Caco-2 (cell line): ENCODE measurements at regions not wholly inside any gene's neighbourhood (a gene's known extent, or its start where the extent isn't known, plus 50 kb on each side); places are given as distances from the start of the nearest gene placed in this dataset.

ENCODE experiments used
- BruUV-seq: library from RNA; stranded (reverse); fragments of 400-500 nt; replicated peaks from 2 replicates; lab custom pipeline; 2021; lab: Mats Ljungman, UMichigan
- CTCF ChIA-PET: fragments of 300-600 bp; sonication (Branson Sonifier 250); formaldehyde crosslinking; loops from one replicate; lab custom pipeline; 2022; ENCODE audit warnings: antibody characterized with exemption; lab: Charles Lee
- POLR2A ChIA-PET: fragments of 300-600 bp; sonication (Branson Sonifier 250); formaldehyde crosslinking; loops from one replicate; lab custom pipeline; 2022; ENCODE audit warnings: antibody characterized with exemption; lab: Charles Lee
- DNase-seq, 2 experiments: peaks; one replicate each; pipeline versions ENCODE4 v3.0.0 to v3.0.0-alpha.2; 2020 to 2022
- H3K27me3 ChIP-seq: replicated peaks from 2 replicates; pipeline ENCODE4 v1.6.0; 2011; ENCODE audit warnings: low read length; ENCODE audit not compliant: control insufficient read depth, insufficient read depth
- H3K36me3 ChIP-seq: 2 replicates; pipeline ENCODE4 v1.5.1; 2011; ENCODE audit warnings: low read length; ENCODE audit not compliant: control insufficient read depth, insufficient read depth
- H3K4me1 ChIP-seq: fragments of 250-450 bp; sonication (Bioruptor Pico); 2 replicates; pipeline ENCODE4 v1.5.1; 2020; ENCODE audit warnings: mild to moderate bottlenecking
- H3K4me3 ChIP-seq: 2 replicates; pipeline ENCODE4 v1.5.1; 2011; ENCODE audit warnings: low read depth, mild to moderate bottlenecking, control low read depth, low read length
- H3K9me3 ChIP-seq: fragments of 250-450 bp; sonication (Bioruptor Pico); 2 replicates; pipeline ENCODE4 v1.5.1; 2020; ENCODE audit warnings: mild to moderate bottlenecking, moderate library complexity
- H3K27ac Mint-ChIP-seq: one replicate; pipeline ENCODE4 v1.8.0; 2022; ENCODE audit warnings: mixed read lengths; ENCODE audit not compliant: unreplicated experiment
- H3K27me3 Mint-ChIP-seq: one replicate; pipeline ENCODE4 v1.8.0; 2022; ENCODE audit warnings: mixed read lengths; ENCODE audit not compliant: insufficient read depth, unreplicated experiment
- H3K36me3 Mint-ChIP-seq: one replicate; pipeline ENCODE4 v1.8.0; 2022; ENCODE audit warnings: mild to moderate bottlenecking, mixed read lengths; ENCODE audit not compliant: insufficient read depth, unreplicated experiment
- H3K4me1 Mint-ChIP-seq: one replicate; pipeline ENCODE4 v1.8.0; 2022; ENCODE audit warnings: low read depth, mixed read lengths; ENCODE audit not compliant: unreplicated experiment
- H3K4me3 Mint-ChIP-seq: one replicate; pipeline ENCODE4 v1.8.0; 2022; ENCODE audit warnings: mild to moderate bottlenecking, moderate library complexity, mixed read lengths; ENCODE audit not compliant: unreplicated experiment
- H3K9me3 Mint-ChIP-seq: one replicate; pipeline ENCODE4 v1.8.0; 2022; ENCODE audit warnings: mixed read lengths; ENCODE audit not compliant: unreplicated experiment
- CTCF ChIP-seq, 2 experiments: fragments of 200-600 bp in 1 of 2; IDR thresholded peaks; 1 replicate in 1 of 2; 2 replicates in 1 of 2; pipeline versions ENCODE4 v1.5.1 to v1.8.0; 2011 to 2022; ENCODE audit warnings: antibody characterized with exemption in 1 of 2, control low read depth in 1 of 2, inconsistent platforms in 1 of 2, low read depth in 1 of 2, low read length in 1 of 2, mild to moderate bottlenecking in 1 of 2, moderate library complexity in 1 of 2; ENCODE audit not compliant: insufficient read depth in 1 of 2, severe bottlenecking in 1 of 2, unreplicated experiment in 1 of 2
- intact Hi-C: fragments of 100-400 bp; cut with micrococcal nuclease; formaldehyde crosslinking; loops from one replicate; pipeline ENCODE4 v1.10.0; 2022; ENCODE audit not compliant: unreplicated experiment

- CTCF ChIA-PET = no interaction called here
- H3K4me3 ChIP-seq = no peak overlapping the region
- no peak for TF ChIP-seq CTCF (IDR thresholded peaks at IDR 0.05; ENCODE audit: insufficient read depth in 1 of 2, low read depth in 1 of 2, low read length in 1 of 2, severe bottlenecking in 1 of 2, unreplicated experiment in 1 of 2)
- no peak for DNase-seq
- intact Hi-C loops = no loop called here
- peaks cover 6% of the 10 kb centered on the region for H3K27me3 Mint-ChIP-seq
- POLR2A ChIA-PET = no interaction called here
- H3K4me1 ChIP-seq = no peaks in the 10 kb centered on the region
- H3K4me3 Mint-ChIP-seq = no peak overlapping the region
- peaks cover 11% of the 10 kb centered on the region for H3K9me3 Mint-ChIP-seq
- no TSS peak for BruUV-seq
- H3K27me3 ChIP-seq = no peaks in the 10 kb centered on the region
- no peak overlapping the region for H3K27ac Mint-ChIP-seq
- H3K36me3 ChIP-seq = no peaks in the 10 kb centered on the region
- H3K9me3 ChIP-seq = no peaks in the 10 kb centered on the region
- H3K36me3 Mint-ChIP-seq = peaks cover 8% of the 10 kb centered on the region
- H3K4me1 Mint-ChIP-seq = no peaks in the 10 kb centered on the region
Measured at GRCh38 chr6:170182781-170183120, 108.1 kb downstream of the DLL1 start.

- BruUV-seq = no TSS peak
- TF ChIP-seq CTCF (IDR thresholded peaks at IDR 0.05; ENCODE audit: insufficient read depth in 1 of 2, low read depth in 1 of 2, low read length in 1 of 2, severe bottlenecking in 1 of 2, unreplicated experiment in 1 of 2) = no peak
- Mint-ChIP-seq H3K4me1 (no peaks in the 10 kb centered on the region), H3K4me3 (no peak overlapping the region), H3K27ac (no peak overlapping the region), H3K27me3 (peaks cover 6% of the 10 kb centered on the region), H3K36me3 (peaks cover 13% of the 10 kb centered on the region), H3K9me3 (peaks cover 11% of the 10 kb centered on the region)
- H3K4me1 ChIP-seq = no peaks in the 10 kb centered on the region
- H3K27me3 ChIP-seq = no peaks in the 10 kb centered on the region
- POLR2A ChIA-PET = no interaction called here
- H3K9me3 ChIP-seq = no peaks in the 10 kb centered on the region
- no peak for DNase-seq
- intact Hi-C loops = no loop called here
- no peak overlapping the region for H3K4me3 ChIP-seq
- CTCF ChIA-PET = no interaction called here
- no peaks in the 10 kb centered on the region for H3K36me3 ChIP-seq
Measured at GRCh38 chr6:170182093-170182780, 108.6 kb downstream of the DLL1 start.

DNA sequence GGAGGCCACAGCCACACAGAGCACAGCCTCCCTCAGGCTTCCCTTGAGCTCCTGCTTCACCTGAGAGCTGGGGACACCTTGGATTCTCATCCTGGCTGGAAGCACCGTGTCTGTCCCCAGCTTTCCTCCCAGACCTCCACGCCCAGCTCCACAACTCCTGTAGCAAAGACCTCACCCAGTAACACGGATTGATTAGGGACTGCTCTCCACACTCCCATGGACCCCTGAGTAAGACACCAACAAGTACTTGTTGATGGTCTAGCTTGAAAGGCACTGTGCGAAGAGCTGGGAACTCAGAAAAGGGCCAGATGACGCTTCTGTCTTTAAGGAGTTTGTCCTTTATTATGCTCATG, 109.6 kb downstream of the DLL1 start:
- ChIA-PET POLR2A (no interaction called here), CTCF (no interaction called here)
- Mint-ChIP-seq H3K27me3 (peaks cover 6% of the 10 kb centered on the region), H3K27ac (no peak overlapping the region), H3K9me3 (peaks cover 11% of the 10 kb centered on the region), H3K4me1 (no peaks in the 10 kb centered on the region), H3K4me3 (no peak overlapping the region), H3K36me3 (peaks cover 21% of the 10 kb centered on the region)
- H3K4me1 ChIP-seq = no peaks in the 10 kb centered on the region
- no peaks in the 10 kb centered on the region for H3K27me3 ChIP-seq
- intact Hi-C loops = no loop called here
- no peak for TF ChIP-seq CTCF (IDR thresholded peaks at IDR 0.05; ENCODE audit: insufficient read depth in 1 of 2, low read depth in 1 of 2, low read length in 1 of 2, severe bottlenecking in 1 of 2, unreplicated experiment in 1 of 2)
- no TSS peak for BruUV-seq
- H3K36me3 ChIP-seq = no peaks in the 10 kb centered on the region
- H3K4me3 ChIP-seq = no peak overlapping the region
- no peaks in the 10 kb centered on the region for H3K9me3 ChIP-seq
- DNase-seq = no peak
